ENCODE measurements at regions not wholly inside any gene's neighbourhood (a gene's known extent, or its start where the extent isn't known, plus 50 kb on each side); places are given as distances from the start of the nearest gene placed in this dataset.

- Histone ChIP-seq H3K9ac (ENCODE audit: low read length) (no peak overlapping the region), H3K9me2 (ENCODE audit: insufficient read depth) (no peaks in the 10 kb centered on the region), H3K4me1 (ENCODE audit: control insufficient read depth in 1 of 2, insufficient read depth in 2 of 2, low read length in 2 of 2) (no peaks in the 10 kb centered on the region), H4K20me1 (ENCODE audit: insufficient read depth) (no peaks in the 10 kb centered on the region), H3K79me2 (ENCODE audit: insufficient read depth, low read length) (no peaks in the 10 kb centered on the region), H3K4me3 (replicated peaks in 1 of 2; ENCODE audit: low read depth in 1 of 2, low read length in 2 of 2) (no peak overlapping the region), H3K27ac (ENCODE audit: low read depth, low read length) (no peak overlapping the region), H3K36me3 (ENCODE audit: control insufficient read depth in 1 of 2, insufficient read depth in 2 of 2, low read length in 2 of 2) (no peaks in the 10 kb centered on the region), H2AFZ (ENCODE audit: low read depth, low read length, poor library complexity, severe bottlenecking) (no peak overlapping the region), H3K27me3 (ENCODE audit: insufficient read depth, low read length) (no peaks in the 10 kb centered on the region), H3K4me2 (ENCODE audit: low read length) (no peak overlapping the region), H3K9me3 (ENCODE audit: control insufficient read depth in 1 of 2, insufficient read depth in 1 of 2, low read depth in 1 of 2, low read length in 2 of 2) (peaks cover 4 to 13% of the 10 kb centered on the region in 2 experiments; a peak in 2 of 4 replicates)
- intact Hi-C loops (cut with micrococcal nuclease) = no loop called here
- DNase-seq (ENCODE audit: low read depth, low spot score) (no peak), ATAC-seq (no peak)
- RAD21 ChIA-PET (ENCODE audit: low non-redundant PET in 1 of 2, low total read pairs in 2 of 2, uncharacterized antibody in 2 of 2, unreplicated experiment in 2 of 2) = no interaction called here
- POLR2A ChIA-PET = no interaction called here
- TF ChIP-seq ZNF274 (IDR thresholded peaks at IDR 0.05; ENCODE audit: low read depth, low read length) = no peak
- TF ChIP-seq, protein P1, sequence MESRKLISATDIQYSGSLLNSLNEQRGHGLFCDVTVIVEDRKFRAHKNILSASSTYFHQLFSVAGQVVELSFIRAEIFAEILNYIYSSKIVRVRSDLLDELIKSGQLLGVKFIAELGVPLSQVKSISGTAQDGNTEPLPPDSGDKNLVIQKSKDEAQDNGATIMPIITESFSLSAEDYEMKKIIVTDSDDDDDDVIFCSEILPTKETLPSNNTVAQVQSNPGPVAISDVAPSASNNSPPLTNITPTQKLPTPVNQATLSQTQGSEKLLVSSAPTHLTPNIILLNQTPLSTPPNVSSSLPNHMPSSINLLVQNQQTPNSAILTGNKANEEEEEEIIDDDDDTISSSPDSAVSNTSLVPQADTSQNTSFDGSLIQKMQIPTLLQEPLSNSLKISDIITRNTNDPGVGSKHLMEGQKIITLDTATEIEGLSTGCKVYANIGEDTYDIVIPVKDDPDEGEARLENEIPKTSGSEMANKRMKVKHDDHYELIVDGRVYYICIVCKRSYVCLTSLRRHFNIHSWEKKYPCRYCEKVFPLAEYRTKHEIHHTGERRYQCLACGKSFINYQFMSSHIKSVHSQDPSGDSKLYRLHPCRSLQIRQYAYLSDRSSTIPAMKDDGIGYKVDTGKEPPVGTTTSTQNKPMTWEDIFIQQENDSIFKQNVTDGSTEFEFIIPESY (IDR thresholded peaks at IDR 0.05; ENCODE audit: extremely low read depth, insufficient replicate concordance, low read length) = no peak
- TF ChIP-seq CTCF (IDR thresholded peaks at IDR 0.05 in 2 of 3, conservative IDR thresholded peaks at IDR 0.05 in 1 of 3; ENCODE audit: borderline replicate concordance in 1 of 3, insufficient read depth in 1 of 3, low read depth in 2 of 3, low read length in 2 of 3) = no peak
- TF ChIP-seq, protein P2, sequence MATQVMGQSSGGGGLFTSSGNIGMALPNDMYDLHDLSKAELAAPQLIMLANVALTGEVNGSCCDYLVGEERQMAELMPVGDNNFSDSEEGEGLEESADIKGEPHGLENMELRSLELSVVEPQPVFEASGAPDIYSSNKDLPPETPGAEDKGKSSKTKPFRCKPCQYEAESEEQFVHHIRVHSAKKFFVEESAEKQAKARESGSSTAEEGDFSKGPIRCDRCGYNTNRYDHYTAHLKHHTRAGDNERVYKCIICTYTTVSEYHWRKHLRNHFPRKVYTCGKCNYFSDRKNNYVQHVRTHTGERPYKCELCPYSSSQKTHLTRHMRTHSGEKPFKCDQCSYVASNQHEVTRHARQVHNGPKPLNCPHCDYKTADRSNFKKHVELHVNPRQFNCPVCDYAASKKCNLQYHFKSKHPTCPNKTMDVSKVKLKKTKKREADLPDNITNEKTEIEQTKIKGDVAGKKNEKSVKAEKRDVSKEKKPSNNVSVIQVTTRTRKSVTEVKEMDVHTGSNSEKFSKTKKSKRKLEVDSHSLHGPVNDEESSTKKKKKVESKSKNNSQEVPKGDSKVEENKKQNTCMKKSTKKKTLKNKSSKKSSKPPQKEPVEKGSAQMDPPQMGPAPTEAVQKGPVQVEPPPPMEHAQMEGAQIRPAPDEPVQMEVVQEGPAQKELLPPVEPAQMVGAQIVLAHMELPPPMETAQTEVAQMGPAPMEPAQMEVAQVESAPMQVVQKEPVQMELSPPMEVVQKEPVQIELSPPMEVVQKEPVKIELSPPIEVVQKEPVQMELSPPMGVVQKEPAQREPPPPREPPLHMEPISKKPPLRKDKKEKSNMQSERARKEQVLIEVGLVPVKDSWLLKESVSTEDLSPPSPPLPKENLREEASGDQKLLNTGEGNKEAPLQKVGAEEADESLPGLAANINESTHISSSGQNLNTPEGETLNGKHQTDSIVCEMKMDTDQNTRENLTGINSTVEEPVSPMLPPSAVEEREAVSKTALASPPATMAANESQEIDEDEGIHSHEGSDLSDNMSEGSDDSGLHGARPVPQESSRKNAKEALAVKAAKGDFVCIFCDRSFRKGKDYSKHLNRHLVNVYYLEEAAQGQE (IDR thresholded peaks at IDR 0.05; ENCODE audit: low read depth) = no peak
- no peak for TF ChIP-seq EZH2phosphoT487 (IDR thresholded peaks at IDR 0.05; ENCODE audit: borderline replicate concordance)
- no peak for TF ChIP-seq POLR2AphosphoS5 (IDR thresholded peaks at IDR 0.05; ENCODE audit: low read depth, low read length)
- TF ChIP-seq ELF1 (IDR thresholded peaks at IDR 0.05; ENCODE audit: borderline replicate concordance, low read depth) = no peak
- TF ChIP-seq, protein P3, sequence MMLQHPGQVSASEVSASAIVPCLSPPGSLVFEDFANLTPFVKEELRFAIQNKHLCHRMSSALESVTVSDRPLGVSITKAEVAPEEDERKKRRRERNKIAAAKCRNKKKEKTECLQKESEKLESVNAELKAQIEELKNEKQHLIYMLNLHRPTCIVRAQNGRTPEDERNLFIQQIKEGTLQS (IDR thresholded peaks at IDR 0.05) = no peak
- no peak for TF ChIP-seq EGR1 (IDR thresholded peaks at IDR 0.05; ENCODE audit: low read depth)
- no TSS peak for BruUV-seq (replicated peaks)
- CTCF ChIA-PET = no interaction called here
These were observed 303.9 kb downstream of the DMRT2 start for GRCh38 chr9:1354086-1354485.

Measured in HCT116 (cell line).